Left ventricle myocardium superior (tissue), 1 donor: ENCODE measurements at regions not wholly inside any gene's neighbourhood (a gene's known extent, or its start where the extent isn't known, plus 50 kb on each side); places are given as distances from the start of the nearest gene placed in this dataset.

Source experiments
- ATAC-seq: fragments of 200-7000 bp; cut with Tn5 transposase; one replicate; pipeline ENCODE4 v1.9.1; 2020; ENCODE audit warnings: mild to moderate bottlenecking, moderate library complexity
- DNase-seq: peaks from one replicate; pipeline ENCODE4 v3.0.0-alpha.2; 2020
- intact Hi-C: fragments of 100-400 bp; cut with micrococcal nuclease; formaldehyde crosslinking; loops from one replicate; pipeline ENCODE4 v1.11.0; 2022
- donor health status: DM: no; HTN: yes; CAD: no; lungs with severe emphysema.

- intact Hi-C loops: no loop called here
- ATAC-seq (no peak), DNase-seq (no peak)
Observed at GRCh38 chr17:77688369-77688768, 270.1 kb upstream of the TNRC6C start.

- ATAC-seq: peak; percentile 58
- peak; percentile 41 for DNase-seq
- intact Hi-C loops: no loop called here
Observed at GRCh38 chr17:77690271-77691161, 268.0 kb upstream of the TNRC6C start.

DNA sequence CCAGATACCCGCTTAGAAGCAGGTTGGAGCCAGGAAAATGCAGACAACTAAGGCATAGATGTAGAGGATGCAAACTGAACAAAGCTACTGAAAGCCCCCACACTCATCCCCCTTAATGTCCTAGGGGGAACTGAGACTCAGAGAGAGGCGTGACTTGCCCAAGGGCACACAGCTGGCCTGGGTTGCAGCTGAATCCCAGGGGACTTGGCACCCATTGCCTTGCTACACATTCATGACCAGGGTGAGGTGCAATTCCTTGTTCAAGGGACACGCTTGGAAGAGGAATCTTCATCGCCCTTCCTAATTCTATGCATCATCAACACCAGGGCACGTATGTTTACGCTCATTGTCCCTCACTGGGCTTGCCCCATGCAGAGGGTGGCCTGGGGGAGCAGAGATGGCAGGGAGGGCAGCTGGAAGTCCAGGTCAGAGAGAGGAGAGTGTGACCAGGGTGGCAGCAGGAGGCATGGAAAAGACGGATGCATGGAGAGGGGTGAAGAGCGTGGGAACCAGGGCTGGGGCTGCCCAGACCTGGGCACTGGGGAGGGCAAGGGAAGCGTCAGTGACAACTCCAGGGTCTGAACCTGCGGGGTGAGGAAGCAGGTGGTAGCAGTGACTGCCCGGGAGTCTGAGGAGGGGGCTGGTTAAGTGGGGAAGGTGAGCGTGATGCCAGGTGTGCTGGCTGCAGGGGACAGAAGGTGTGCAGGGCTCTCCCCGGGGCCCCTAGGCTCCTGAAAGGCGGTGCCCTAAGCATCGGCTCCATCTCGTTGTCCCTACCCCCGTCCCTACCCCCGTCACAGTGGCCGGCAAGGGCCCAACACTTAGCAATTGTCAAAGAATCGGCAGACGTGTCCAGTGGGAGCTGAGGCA is 267.1 kb upstream of the TNRC6C start:
- ATAC-seq (no peak), DNase-seq (no peak)
- intact Hi-C loops: no loop called here

- ATAC-seq (no peak), DNase-seq (no peak)
- intact Hi-C loops: no loop called here
Observed at GRCh38 chr17:77692571-77693161, 265.8 kb upstream of the TNRC6C start.

DNA sequence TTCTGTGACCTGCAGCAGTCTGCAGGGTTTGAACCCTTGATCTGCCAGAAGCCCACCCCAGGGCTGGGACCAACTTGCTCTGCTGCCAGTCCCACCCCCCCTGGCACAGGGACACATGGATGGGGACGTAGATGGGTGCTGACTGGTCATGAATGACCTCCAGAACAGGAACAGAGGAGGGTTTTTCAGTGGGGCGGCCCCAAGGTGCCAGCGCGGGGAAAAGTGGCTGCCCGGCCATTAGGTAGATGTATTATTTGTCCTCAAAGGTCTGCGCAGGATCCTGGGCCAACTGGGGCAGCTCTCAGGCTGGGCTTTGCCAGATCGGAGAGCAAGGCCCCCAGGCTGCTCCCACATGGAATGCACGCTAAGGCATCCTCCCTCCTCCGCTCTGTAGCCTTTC is 265.2 kb upstream of the TNRC6C start:
- intact Hi-C loops: no loop called here
- ATAC-seq (no peak), DNase-seq (no peak)

- DNase-seq: no peak
- intact Hi-C loops: no loop called here
- ATAC-seq: no peak
Observed at GRCh38 chr17:77693776-77694175, 264.7 kb upstream of the TNRC6C start.

DNA sequence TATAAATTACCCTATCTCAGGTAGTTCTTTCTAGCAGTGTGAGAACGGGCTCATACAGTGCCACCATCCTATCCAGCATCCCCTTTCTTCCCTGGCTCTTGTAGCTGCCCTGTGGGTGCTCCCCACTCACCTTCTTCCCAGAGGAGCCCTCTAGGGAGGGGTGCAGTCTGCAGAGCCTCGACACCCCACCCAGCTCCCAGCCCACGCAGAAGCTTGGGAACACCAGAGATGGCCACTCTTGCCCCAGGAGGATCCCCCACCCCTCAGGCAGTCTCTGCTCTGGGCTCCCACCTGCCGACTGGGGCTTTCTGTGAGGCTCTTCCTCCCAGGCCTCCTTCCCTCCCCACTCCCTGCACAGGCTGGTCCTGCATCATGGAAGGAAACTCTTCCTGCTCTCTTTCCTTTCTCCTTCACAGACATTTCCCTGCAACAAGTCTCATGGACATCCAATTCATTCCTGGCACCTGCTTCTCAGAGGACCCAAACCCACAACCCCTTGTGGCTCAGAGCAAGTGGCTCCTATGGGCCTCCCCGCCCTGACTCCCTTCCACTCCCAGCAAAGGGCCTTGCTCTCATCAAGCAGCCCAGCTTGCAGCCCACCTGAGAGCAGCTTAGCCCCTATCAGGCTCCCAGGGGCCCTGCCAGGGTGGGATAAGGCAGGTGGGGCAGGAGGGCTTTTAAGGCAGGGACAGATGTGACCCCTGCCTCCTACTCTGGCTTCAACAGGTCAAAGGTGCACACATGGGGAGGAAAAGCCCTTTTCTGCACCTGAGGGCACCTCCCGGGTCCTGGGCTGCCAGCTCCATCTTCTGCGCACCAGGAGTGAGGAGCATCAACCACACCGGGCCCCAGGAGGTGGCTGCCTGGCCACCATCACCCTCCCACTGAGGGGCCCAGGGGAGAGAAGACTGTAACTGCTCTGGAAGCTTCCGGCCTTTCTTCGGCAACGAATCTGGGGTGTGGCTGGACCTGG is 263.8 kb upstream of the TNRC6C start:
- DNase-seq (no peak), ATAC-seq (no peak)
- intact Hi-C loops: no loop called here

DNA sequence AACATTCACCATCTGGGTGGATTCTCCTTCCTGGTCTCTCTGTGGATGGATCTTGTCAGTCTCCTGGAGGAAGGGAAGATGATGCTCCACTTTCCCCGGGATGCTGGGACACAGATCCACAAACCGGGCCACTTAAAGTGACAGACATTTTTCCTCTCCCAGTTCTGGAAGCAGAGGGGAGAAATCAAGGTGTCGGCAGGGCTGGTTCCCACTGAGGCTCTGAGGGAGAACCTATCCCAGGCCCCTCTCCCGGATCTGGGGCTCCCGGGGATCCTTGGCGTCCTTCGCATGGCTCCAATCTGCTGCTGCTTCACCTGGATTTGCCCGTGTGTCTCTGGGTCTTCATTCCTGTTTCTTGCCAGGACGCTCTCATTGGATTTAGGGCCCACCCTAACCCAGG is 263.1 kb upstream of the TNRC6C start:
- intact Hi-C loops: no loop called here
- DNase-seq (no peak), ATAC-seq (no peak)

DNA sequence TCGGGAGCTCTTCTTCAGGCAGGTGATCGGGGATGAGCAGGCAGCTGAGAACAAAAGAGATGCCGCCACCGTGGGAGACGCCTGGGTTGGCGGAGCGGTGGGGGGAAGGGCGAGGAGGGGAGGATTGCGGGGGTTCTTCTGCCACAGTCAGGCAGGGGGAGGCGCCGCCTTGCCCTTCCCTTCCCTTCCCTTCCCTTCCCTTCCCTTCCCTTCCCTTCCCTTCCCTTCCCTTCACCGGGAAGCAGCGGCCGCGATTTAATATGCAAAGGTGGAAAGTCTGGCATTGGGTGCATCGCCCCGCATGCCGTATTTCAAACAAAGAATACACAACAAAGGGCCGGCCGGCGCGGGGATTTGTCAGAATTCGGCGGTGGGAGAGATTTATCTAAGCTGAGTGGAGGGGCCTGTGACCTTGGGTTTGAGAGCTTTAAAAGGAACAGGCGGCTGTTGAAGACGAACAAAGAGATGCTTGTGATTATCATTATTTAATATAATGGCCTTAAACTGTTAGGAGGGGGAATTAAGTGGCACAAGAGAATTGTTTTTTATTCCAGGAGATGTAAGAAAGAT is 262.3 kb upstream of the TNRC6C start:
- DNase-seq (no peak), ATAC-seq (no peak)
- intact Hi-C loops: no loop called here

GRCh38 chr17:77696721-77697460 is 261.6 kb upstream of the TNRC6C start:
- DNase-seq (no peak), ATAC-seq (peak; percentile 63)
- intact Hi-C loops: no loop called here

DNA sequence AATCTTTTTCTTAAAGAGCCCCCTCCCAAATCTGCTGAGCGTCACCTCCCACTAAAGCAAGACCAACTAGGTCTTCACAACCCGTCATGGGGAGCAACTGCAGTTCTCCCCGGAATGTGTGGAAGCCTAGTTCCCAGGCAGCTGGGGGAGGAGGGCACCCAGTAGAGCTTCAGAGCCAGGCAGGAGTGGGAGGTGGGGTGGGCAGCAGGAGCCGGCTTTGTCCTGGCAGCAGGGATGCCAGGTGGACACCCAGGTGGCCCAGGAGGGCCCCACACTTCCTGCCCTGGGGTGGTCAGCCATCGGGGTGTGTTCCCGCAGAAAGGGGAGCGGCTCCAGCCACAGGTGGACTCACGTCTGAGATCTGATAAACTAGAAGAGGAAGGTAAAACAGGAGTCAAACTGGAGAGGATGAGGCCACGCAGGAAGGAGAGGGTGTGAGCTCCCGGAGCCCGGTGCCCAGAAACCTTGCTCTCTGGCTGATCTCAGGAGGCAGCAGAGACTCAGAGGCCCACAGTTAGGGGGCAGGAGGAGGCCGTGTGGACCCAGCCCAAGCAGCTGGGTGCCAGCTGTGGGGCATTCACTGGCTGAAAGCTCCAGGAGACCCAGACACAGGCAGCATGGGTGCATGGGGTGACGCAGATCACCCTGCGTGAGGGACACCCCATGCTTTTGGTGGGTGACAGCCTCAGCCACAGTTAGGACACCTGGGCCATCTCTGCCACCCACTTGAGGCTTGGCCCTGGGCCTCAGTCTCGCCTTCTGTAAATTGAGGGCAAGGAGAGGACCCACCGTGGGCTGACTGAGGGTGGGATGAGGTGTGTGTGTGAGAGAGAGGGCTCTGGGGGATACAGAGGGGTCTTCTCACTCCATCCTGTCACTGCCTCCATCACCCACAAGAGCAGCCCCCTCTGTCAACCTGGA is 260.8 kb upstream of the TNRC6C start:
- ATAC-seq (no peak), DNase-seq (no peak)
- intact Hi-C loops: no loop called here

- ATAC-seq: no peak
- DNase-seq: no peak
- intact Hi-C loops: no loop called here
Observed at GRCh38 chr17:77698903-77699623, 259.4 kb upstream of the TNRC6C start.

GRCh38 chr17:77700165-77700881 is 258.2 kb upstream of the TNRC6C start:
- no peak for ATAC-seq
- no peak for DNase-seq
- intact Hi-C loops: no loop called here

DNA sequence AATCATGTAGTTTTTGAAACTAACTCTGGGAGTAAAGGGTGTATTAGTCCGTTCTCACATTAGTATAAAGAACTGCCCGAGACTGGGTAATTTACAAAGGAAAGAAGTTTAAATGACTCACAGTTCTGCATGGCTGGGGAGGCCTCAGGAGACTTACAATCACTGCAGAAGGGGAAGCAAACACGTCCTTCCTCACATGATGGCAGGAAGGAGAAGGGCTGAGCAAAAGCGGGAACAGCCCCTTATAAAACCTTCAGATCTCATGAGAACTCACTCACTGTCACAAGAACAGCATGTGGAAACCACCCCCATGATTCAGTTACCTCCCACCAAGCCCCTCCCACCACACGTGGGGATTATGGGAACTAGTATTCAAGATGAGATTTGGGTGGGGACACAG is 256.5 kb upstream of the TNRC6C start:
- intact Hi-C loops: no loop called here
- ATAC-seq (no peak), DNase-seq (no peak)

DNA sequence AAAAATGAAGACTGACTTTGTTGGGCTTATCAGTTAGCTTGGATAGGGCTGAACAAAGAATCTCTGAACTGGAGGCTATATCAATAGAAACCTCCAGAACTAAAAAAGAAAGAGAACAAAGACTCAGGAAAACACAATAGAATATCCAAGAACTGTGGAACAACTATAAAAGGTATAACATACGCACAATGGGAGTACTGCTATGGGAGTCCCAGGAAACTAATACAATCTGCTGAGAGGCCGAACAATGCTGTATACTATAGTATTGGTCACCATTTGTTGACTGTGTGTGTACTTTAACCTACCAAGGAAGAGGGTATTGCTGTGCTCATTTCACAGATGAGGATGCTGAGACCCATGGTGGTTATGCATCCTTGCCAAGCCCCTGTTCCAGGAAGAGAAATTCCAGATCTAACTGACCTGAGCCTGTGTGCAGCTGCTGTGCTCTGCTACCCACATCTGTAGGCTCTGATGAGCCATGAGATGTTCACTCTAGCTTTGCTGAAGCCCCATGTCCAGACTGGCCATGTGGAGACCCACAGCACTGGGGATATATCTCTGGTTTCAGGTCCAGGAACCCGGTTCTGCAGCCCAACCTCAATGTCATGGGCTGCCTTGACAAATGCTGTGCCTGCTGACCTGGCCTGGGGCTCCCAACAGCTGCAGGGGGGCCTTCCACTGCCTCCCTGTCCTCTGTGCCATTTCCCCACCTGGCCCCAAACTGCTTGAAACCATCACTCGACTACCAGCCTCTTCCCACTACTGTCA is 254.3 kb upstream of the TNRC6C start:
- ATAC-seq (no peak), DNase-seq (no peak)
- intact Hi-C loops: no loop called here
